ENCODE measurements at regions not wholly inside any gene's neighbourhood (a gene's known extent, or its start where the extent isn't known, plus 50 kb on each side); places are given as distances from the start of the nearest gene placed in this dataset.

GRCh38 chr3:110070161-110070916 lies 733.0 kb upstream of the DPPA4 start:
- no peak for DNase-seq (ENCODE audit: low read depth in 4 of 4, low spot score in 3 of 4)

- no peak for DNase-seq (ENCODE audit: low read depth in 4 of 4, low spot score in 3 of 4)
Measured at GRCh38 chr3:110074095-110074494, 736.7 kb upstream of the DPPA4 start.

DNA sequence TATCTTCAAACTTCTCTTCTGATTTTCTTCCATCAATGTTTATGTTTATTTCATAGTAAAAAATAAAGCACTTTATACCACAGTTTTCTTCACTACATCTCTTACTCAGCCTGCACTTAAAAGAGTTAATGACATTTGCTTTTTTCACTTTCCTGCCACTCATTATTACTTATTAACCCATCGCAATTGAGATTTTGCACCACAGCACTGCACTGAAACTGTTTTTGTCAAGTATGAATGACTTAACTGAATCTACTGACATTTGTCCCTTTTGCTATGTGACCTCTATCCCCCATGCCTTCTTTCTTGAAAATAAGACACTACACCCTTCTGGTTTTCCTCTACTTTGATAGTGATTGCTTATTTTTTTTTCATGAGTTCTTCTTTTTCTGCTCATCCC lies 739.7 kb upstream of the DPPA4 start:
- no peak for DNase-seq (ENCODE audit: low read depth in 4 of 4, low spot score in 3 of 4)

- DNase-seq (ENCODE audit: low read depth in 4 of 4, low spot score in 3 of 4): no peak
Measured at GRCh38 chr3:110093411-110093810, 756.1 kb upstream of the DPPA4 start.

DNA sequence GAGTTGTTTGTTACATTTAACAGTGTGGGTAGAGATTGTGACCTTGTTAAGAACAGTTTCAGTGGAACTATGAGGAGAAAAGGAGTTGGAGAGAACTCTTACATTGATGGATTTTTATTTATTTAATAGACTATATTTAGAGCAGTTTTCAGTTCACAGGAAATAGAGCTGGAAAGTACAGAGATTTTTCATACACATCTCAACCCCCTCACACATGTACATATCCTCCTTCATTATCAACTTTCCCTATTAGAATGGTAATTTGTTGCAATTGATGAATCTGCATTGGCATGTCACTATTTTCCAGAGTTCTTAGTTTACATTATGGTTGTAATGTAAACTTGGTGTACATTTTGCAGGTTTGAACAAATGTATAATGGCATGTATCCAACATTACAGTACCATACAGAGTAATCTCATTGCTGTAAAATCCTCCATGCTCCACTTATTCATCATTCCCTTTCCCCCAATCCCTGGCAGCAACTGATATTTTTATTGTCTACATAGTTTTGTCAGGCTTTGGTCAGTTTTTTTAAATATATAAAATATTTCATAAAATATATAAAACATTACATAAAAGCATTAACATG lies 756.6 kb upstream of the DPPA4 start:
- no peak for DNase-seq (ENCODE audit: low read depth in 4 of 4, low spot score in 3 of 4)

DNA sequence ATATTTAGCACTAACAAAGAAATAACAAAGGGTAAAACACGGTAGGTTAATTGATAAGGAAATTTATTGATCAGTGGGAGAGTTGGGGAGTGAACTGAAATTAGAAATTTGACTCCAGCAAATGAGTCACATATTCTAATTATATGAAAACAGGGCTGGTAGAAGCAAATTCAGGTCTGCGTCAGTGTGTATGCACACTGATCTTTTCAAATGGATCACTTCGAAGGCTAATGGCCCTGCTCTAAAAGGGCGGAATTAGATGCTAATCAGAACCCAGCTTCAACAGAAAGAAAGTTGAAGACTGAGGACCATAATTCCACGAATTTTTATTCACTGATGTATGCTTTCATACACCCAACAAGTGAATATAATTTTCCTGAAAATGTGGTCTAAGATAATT lies 762.4 kb upstream of the DPPA4 start:
- no peak for DNase-seq (ENCODE audit: low read depth in 4 of 4, low spot score in 3 of 4)

- DNase-seq (ENCODE audit: low read depth in 4 of 4, low spot score in 3 of 4): no peak
Measured at GRCh38 chr3:110101361-110101760, 764.0 kb upstream of the DPPA4 start.

DNA sequence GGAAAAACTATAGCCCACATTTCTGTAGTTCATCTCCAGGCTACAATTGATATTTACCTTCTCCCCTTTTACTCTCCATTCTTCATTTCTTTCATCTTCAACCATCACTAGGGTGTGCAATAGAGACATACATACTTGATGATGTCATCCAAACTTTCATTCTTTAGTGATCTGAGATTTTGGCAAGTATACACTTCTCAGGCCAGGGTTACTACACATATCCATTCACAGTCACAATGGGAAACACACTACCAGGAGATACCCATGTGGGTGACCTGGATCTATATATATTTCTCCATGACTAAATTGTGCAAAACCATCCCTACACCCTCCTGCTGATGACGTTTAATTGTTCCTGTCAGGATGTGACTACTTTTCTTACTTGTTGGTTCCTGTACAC lies 769.5 kb upstream of the DPPA4 start:
- no peak for DNase-seq (ENCODE audit: low read depth in 4 of 4, low spot score in 3 of 4)

GRCh38 chr3:110123946-110124345 lies 786.6 kb upstream of the DPPA4 start:
- no peak for DNase-seq (ENCODE audit: low read depth in 4 of 4, low spot score in 3 of 4)

DNA sequence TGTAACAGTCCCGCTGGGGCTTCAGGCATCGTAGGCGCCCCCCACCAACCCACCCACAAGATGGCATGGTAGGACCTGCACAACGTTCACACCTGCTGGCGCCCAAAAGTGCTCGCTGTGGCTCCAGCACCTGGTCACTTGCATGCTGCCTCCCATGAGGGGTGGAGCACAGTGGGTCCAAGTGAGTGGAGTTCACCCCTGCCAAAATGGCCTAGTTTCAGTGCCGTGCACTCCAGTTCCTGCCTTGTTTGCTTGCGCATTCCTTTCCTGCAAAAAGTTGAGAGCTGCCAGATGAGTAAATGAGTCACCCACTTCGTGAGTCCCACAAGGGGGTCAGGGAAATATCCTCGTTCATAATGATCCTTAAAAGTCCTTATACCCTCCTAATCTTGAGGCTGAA lies 788.7 kb upstream of the DPPA4 start:
- no peak for DNase-seq (ENCODE audit: low read depth in 4 of 4, low spot score in 3 of 4)

GRCh38 chr3:110133971-110134370 lies 796.6 kb upstream of the DPPA4 start:
- DNase-seq (ENCODE audit: low read depth in 4 of 4, low spot score in 3 of 4): no peak

GRCh38 chr3:110139048-110139447 lies 801.7 kb upstream of the DPPA4 start:
- no peak for DNase-seq (ENCODE audit: low read depth in 4 of 4, low spot score in 3 of 4)

GRCh38 chr3:110139821-110140220 lies 802.5 kb upstream of the DPPA4 start:
- DNase-seq (ENCODE audit: low read depth in 4 of 4, low spot score in 3 of 4): no peak

DNA sequence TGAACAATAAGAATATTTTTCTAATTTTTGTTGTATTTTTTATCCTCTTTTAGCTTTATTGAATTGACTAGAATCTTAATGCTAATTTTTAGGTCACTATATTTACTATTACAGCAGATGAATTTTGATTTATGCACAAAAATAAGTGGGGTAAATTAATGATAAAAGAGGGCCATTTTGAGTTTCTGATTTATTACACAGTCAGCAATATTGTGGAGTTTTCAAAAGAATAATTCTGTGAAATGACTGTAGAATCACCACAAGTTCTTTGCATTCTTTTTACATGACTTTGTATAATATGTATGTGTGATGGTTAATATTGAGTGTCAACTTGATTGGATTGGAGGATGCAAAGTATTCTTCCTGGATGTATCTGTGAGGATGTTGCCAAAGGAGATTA lies 812.4 kb upstream of the DPPA4 start:
- no peak for DNase-seq (ENCODE audit: low read depth in 4 of 4, low spot score in 3 of 4)

DNA sequence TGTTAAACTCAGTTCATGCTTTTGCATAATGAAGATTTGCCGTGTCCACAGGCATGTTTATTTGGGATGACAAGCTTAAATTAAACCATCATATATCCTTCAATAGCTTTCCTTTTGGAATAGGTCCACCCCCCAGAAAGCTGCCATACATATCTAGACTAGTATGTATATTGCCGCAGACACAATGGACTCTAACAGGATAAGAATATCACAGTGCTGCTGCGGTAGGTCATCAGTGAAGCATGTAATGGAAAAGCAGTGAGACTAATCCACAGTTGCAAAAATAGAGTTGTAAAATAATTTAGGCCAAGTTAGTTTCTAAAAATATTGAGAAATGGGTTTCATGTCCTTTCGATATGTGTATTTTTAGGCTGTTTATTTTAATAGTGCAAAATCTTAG lies 819.9 kb upstream of the DPPA4 start:
- no peak for DNase-seq (ENCODE audit: low read depth in 4 of 4, low spot score in 3 of 4)

- no peak for DNase-seq (ENCODE audit: low read depth in 4 of 4, low spot score in 3 of 4)
Measured at GRCh38 chr3:110164632-110165369, 827.5 kb upstream of the DPPA4 start.

GRCh38 chr3:110165370-110165743 lies 828.0 kb upstream of the DPPA4 start:
- no peak for DNase-seq (ENCODE audit: low read depth in 4 of 4, low spot score in 3 of 4)

DNA sequence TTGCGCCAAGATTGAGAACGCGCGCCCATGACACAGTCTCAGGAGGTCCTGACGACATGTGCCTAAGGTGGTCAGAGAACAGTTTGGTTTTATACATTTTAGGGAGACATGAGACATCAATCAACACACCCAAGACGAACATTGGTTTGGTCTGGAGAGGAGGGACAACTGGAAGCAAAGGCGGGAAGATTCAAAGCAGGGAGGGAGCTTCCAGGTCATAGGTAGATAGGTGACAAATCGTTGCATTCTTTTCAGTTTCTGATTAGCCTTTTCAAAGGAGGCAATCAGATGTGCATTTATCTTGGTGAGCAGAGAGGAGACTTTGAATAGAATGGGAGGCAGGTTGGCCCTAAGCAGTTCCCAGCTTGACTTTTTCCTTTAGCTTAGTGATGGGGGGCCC lies 828.4 kb upstream of the DPPA4 start:
- no peak for DNase-seq (ENCODE audit: low read depth in 4 of 4, low spot score in 3 of 4)

DNA sequence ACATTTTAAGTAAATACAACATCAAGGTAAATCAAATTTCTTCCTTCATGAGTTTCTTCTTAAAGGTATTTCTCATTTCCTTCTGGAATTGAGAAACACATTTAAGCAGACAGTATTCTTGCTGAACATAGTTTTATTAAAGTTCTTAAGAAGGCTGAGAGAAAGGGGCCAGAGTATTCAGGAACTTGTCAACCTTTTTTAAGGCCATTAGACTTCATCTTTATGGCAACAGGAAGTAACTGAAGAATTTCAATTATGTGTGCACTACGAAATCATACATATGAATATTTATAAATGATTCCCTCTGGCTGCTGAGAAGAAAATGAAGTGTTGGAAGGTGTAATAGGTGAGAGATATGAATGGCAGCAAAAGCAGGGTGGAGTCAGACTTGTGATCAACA lies 829.4 kb upstream of the DPPA4 start:
- DNase-seq (ENCODE audit: low read depth in 4 of 4, low spot score in 3 of 4): no peak

DNA sequence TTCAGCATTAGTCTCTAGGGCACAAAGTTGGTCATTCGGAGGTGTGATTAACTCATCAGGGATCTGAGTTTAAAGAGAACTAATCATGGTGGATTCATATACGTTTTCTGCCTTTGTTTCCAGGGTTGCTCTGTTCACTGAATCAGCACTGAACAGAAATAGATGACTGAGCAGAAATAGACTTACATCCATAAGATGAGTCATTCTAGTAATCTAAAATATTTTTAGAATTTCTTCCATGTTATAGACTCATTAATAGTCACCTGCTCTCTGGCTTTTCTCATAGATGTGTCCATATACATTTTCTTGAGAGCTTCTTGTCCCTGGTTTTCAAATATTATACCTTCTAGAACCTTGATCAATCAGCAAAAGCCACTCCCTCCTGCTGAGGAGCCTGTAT lies 837.6 kb upstream of the DPPA4 start:
- DNase-seq (ENCODE audit: low read depth in 4 of 4, low spot score in 3 of 4): no peak

GRCh38 chr3:110178965-110179364 lies 841.6 kb upstream of the DPPA4 start:
- DNase-seq (ENCODE audit: low read depth in 4 of 4, low spot score in 3 of 4): no peak

- no peak for DNase-seq (ENCODE audit: low read depth in 4 of 4, low spot score in 3 of 4)
Measured at GRCh38 chr3:110180733-110181132, 843.4 kb upstream of the DPPA4 start.

Measured in left renal pelvis (tissue), 4 donors.